Ishikawa (cell line): ENCODE measurements at regions not wholly inside any gene's neighbourhood (a gene's known extent, or its start where the extent isn't known, plus 50 kb on each side); places are given as distances from the start of the nearest gene placed in this dataset.

Experiments used
- CEBPB ChIP-seq: IDR thresholded peaks from 2 replicates; pipeline ENCODE4 v1.6.1; 2012
- EGR1 ChIP-seq: IDR thresholded peaks from 2 replicates; pipeline ENCODE4 v1.6.1; 2012
- EP300 ChIP-seq: IDR thresholded peaks from 2 replicates; pipeline ENCODE4 v1.6.1; 2012; ENCODE audit warnings: borderline replicate concordance
- FOXM1 ChIP-seq: IDR thresholded peaks from 2 replicates; pipeline ENCODE4 v1.6.1; 2012; ENCODE audit warnings: low read depth, borderline replicate concordance
- TAF1 ChIP-seq: IDR thresholded peaks from 2 replicates; pipeline ENCODE4 v1.6.1; 2012; ENCODE audit warnings: low read depth, mild to moderate bottlenecking
- TCF12 ChIP-seq: IDR thresholded peaks from 2 replicates; pipeline ENCODE4 v1.6.1; 2012; ENCODE audit warnings: low read depth
- YY1 ChIP-seq: IDR thresholded peaks from 2 replicates; pipeline ENCODE4 v1.6.1; 2012; ENCODE audit warnings: low read depth
- TF ChIP-seq, protein P1 (sequence below): IDR thresholded peaks from 2 replicates; pipeline ENCODE4 v1.6.1; 2012; ENCODE audit warnings: low read depth, mild to moderate bottlenecking

- TF ChIP-seq TAF1 (no peak), FOXM1 (no peak), EP300 (no peak), YY1 (no peak), CEBPB (no peak), TCF12 (no peak), EGR1 (no peak)
- TF ChIP-seq, protein P1, sequence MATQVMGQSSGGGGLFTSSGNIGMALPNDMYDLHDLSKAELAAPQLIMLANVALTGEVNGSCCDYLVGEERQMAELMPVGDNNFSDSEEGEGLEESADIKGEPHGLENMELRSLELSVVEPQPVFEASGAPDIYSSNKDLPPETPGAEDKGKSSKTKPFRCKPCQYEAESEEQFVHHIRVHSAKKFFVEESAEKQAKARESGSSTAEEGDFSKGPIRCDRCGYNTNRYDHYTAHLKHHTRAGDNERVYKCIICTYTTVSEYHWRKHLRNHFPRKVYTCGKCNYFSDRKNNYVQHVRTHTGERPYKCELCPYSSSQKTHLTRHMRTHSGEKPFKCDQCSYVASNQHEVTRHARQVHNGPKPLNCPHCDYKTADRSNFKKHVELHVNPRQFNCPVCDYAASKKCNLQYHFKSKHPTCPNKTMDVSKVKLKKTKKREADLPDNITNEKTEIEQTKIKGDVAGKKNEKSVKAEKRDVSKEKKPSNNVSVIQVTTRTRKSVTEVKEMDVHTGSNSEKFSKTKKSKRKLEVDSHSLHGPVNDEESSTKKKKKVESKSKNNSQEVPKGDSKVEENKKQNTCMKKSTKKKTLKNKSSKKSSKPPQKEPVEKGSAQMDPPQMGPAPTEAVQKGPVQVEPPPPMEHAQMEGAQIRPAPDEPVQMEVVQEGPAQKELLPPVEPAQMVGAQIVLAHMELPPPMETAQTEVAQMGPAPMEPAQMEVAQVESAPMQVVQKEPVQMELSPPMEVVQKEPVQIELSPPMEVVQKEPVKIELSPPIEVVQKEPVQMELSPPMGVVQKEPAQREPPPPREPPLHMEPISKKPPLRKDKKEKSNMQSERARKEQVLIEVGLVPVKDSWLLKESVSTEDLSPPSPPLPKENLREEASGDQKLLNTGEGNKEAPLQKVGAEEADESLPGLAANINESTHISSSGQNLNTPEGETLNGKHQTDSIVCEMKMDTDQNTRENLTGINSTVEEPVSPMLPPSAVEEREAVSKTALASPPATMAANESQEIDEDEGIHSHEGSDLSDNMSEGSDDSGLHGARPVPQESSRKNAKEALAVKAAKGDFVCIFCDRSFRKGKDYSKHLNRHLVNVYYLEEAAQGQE, result no peak
Measured at GRCh38 chr6:125431971-125432370, 130.2 kb upstream of the HDDC2 start.
